HG02938 (cell line): ENCODE measurements at regions not wholly inside any gene's neighbourhood (a gene's known extent, or its start where the extent isn't known, plus 50 kb on each side); places are given as distances from the start of the nearest gene placed in this dataset.
"Not testable (repeated sequence)": the region's sequence is repeated elsewhere in the genome, so short reads cannot be mapped to it uniquely, and the experiment has no call there.

Experiments
- ATAC-seq: cut with Tn5 transposase; IDR thresholded peaks from one replicate; pipeline ENCODE4 v1.9.1; 2021; ENCODE audit warnings: mild to moderate bottlenecking, moderate library complexity; ENCODE audit not compliant: unreplicated experiment

DNA sequence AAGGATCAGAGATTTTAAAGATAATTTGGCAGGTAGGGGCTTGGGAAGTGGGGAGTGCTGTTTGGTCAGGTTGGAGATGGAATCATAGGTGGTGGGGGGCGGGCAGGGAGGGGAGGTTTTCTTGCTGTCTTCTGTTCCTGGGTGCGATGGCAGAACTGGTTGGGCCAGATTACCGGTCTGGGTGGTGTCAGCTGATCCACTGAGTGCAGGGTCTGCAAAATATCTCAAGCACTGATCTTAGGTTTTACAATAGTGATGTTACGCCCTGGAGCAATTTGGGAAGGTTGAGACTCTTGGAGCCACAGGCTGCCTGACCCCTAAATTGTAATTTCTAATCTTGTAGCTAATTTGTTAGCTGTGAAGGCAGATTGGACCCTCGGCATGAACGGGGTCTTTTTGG is 78.0 kb upstream of the PARP8 start:
- ATAC-seq = not testable (repeated sequence)

DNA sequence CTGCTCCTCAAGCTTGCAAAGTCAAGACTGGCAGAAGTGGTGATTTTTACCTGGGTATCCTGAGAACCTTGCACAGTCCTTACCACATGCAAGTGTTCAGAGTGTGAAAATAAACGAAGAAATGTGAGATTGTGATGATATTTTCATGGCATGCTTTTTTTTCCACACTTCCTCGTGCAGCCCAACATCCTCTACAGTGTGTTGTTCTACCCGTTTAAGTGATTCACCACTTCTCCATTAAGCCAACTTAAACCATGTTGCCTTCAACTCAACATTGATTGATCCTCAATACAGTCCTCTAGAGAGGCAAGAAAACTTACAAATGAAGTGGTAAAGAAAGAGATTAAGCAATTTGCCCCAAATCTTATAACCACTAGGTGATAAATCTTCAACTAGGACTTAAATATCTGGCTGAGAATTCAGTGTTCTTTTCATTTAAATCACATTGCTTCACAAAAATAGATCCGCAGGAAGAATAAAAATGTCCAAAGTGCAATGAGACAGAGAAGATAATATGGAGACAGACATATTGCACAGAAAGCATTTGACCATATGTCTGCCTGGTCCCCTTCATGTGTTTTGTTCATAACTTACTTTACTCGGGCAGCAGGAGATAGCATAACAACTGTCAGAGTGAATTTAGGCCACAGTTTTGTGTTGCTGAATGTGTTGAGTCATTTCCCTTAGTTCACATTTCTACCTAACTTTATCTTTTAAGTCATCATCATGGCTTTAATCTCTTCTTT is 75.8 kb upstream of the PARP8 start:
- not testable (repeated sequence) for ATAC-seq

- ATAC-seq = not testable (repeated sequence)
Measured at GRCh38 chr5:50591338-50591737, 75.1 kb upstream of the PARP8 start.

DNA sequence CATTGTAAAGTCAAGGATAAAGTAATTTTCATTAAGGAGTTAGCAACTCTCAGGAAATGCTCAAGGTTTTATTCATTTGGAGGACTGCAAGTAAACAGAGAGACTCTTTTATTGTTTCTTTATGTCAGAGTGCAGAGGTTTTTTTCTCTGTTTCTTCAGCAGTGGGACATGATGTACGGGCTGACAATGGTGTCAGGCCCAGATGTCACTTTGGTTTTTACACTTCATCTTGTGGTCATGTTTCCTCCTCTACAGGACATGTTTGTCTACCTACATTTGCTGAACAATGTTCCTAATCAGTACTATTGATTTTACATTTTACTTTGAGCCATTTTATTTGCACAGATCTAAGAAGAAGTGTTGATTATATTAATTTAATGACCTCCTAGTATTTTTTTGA is 72.8 kb upstream of the PARP8 start:
- no peak for ATAC-seq

DNA sequence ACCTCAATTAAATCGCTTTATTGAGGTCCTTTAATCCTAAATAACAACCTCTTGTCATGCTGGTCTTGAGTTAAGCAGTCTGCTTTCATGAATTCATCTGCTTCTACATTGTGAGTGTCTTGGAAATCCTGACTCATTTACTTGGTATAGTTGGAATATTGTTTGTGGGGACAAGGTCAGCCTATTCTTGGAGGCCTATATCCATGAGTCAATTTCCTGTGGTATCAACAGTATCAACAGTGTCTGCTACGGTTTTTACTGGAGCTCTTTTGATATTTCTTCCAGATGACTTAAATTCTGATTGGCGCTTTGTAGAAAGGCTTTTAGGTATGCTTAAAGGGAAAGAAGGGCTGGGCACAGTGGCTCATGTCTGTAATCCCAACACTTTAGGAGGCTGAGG is 71.2 kb upstream of the PARP8 start:
- ATAC-seq = no peak

DNA sequence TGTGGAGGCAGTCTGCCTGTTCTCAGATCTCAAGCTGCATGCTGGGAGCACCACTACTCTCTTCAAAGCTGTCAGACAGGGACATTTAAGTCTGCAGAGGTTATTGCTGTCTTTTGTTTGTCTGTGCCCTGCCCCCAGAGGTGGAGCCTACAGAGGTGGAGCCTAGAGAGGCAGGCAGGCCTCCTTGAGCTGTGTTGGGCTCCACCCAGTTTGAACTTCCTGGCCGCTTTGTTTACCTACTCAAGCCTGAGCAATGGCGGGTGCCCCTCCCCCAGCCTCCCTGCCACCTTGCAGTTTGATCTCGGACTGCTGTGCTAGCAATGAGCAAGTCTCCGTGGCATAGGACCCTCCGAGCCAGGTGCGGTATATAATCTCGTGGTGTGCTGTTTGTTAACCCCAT is 64.9 kb upstream of the PARP8 start:
- ATAC-seq = not testable (repeated sequence)

- no peak for ATAC-seq
Measured at GRCh38 chr5:50606179-50606578, 60.3 kb upstream of the PARP8 start.

GRCh38 chr5:50607456-50607855 is 59.0 kb upstream of the PARP8 start:
- ATAC-seq = not testable (repeated sequence)

DNA sequence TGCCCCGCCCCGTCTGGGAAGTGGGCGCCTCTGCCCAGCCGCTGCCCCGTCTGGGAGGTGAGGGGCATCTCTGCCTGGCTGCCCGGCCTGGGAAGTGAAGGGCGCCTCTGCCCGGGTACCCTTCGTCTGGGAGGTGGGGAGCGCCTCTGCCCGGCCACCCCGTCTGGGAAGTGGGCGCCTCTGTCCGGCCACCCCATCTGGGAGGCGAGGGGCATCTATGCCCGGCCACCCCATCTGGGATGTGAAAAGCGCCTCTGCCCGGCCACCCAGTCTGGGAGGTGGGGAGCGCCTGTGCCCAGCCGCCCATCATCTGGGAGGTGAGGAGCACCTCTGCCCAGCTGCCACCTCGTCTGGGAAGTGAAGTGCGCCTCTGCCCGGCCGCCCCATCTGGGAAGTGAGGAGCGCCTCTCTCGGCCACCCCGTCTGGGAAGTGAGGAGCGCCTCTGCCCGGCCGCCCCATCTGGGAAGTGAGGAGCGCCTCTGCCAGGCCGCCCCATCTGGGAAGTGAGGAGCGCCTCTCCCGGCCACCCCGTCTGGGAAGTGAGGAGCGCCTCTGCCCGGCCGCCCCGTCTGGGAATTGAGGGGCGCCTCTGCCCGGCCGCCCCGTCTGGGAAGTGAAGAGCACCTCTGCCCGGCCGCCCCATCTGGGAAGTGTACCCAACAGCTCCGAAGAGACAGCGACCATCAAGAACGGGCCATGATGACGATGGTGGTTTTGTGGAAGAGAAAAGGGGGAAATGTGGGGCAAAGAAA is 58.3 kb upstream of the PARP8 start:
- not testable (repeated sequence) for ATAC-seq

GRCh38 chr5:50613057-50613456 is 53.4 kb upstream of the PARP8 start:
- ATAC-seq = not testable (repeated sequence)
